Loucy (cell line): ENCODE measurements at regions not wholly inside any gene's neighbourhood (a gene's known extent, or its start where the extent isn't known, plus 50 kb on each side); places are given as distances from the start of the nearest gene placed in this dataset.

ENCODE experiments used
- EZH2phosphoT487 ChIP-seq: fragments of 200-600 bp; IDR thresholded peaks from 2 replicates; pipeline ENCODE4 v1.6.1; 2018; ENCODE audit warnings: antibody characterized with exemption, mild to moderate bottlenecking, moderate library complexity, borderline replicate concordance
- TF ChIP-seq, protein P1 (sequence below): fragments of 200-600 bp; sonication (generic); conservative IDR thresholded peaks from 2 replicates; pipeline ENCODE4 v1.5.1; 2014; ENCODE audit warnings: mild to moderate bottlenecking, antibody characterized with exemption, low read length

GRCh38 chr2:240362826-240363745 is 72.4 kb upstream of the GPC1 start:
- TF ChIP-seq, protein P1, sequence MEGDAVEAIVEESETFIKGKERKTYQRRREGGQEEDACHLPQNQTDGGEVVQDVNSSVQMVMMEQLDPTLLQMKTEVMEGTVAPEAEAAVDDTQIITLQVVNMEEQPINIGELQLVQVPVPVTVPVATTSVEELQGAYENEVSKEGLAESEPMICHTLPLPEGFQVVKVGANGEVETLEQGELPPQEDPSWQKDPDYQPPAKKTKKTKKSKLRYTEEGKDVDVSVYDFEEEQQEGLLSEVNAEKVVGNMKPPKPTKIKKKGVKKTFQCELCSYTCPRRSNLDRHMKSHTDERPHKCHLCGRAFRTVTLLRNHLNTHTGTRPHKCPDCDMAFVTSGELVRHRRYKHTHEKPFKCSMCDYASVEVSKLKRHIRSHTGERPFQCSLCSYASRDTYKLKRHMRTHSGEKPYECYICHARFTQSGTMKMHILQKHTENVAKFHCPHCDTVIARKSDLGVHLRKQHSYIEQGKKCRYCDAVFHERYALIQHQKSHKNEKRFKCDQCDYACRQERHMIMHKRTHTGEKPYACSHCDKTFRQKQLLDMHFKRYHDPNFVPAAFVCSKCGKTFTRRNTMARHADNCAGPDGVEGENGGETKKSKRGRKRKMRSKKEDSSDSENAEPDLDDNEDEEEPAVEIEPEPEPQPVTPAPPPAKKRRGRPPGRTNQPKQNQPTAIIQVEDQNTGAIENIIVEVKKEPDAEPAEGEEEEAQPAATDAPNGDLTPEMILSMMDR = no peak
- no peak for TF ChIP-seq EZH2phosphoT487
